Spleen (tissue), 11 donors: ENCODE measurements at regions not wholly inside any gene's neighbourhood (a gene's known extent, or its start where the extent isn't known, plus 50 kb on each side); places are given as distances from the start of the nearest gene placed in this dataset.

Source experiments
- DNase-seq: peaks from one replicate; pipeline ENCODE4 v3.0.0-alpha.2; 2020
- H3K27ac ChIP-seq, 8 donors: fragments of 200-600 bp; sonication (generic) in 7 of 8; 1 replicate in 4 of 8; 2 replicates in 4 of 8; pipeline versions ENCODE4 v1.5.0 to v1.8.0; 2016 to 2021; ENCODE audit warnings: inconsistent platforms in 4 of 8, mild to moderate bottlenecking in 4 of 8, moderate library complexity in 1 of 8
- H3K27me3 ChIP-seq, 7 donors: fragments of 200-600 bp; sonication (generic) in 6 of 7; replicated peaks in 1 of 7; 1 replicate in 4 of 7; 2 replicates in 3 of 7; pipeline versions ENCODE4 v1.5.0 to v1.8.0; 2016 to 2021; ENCODE audit warnings: inconsistent platforms in 3 of 7, mild to moderate bottlenecking in 1 of 7
- H3K36me3 ChIP-seq, 6 donors: fragments of 200-600 bp; sonication (generic) in 5 of 6; 1 replicate in 4 of 6; 2 replicates in 2 of 6; pipeline versions ENCODE4 v1.5.0 to v1.8.0; 2016 to 2021; ENCODE audit warnings: inconsistent platforms in 2 of 6
- H3K4me1 ChIP-seq, 6 donors: fragments of 200-600 bp; sonication (generic) in 5 of 6; 1 replicate in 3 of 6; 2 replicates in 3 of 6; pipeline versions ENCODE4 v1.5.0 to v1.8.0; 2016 to 2021; ENCODE audit warnings: inconsistent platforms in 3 of 6
- H3K4me3 ChIP-seq, 8 donors: fragments of 200-600 bp; sonication (generic) in 7 of 8; 1 replicate in 4 of 8; 2 replicates in 4 of 8; pipeline versions ENCODE4 v1.5.0 to v1.8.0; 2016 to 2021; ENCODE audit warnings: inconsistent platforms in 4 of 8, mild to moderate bottlenecking in 4 of 8, moderate library complexity in 2 of 8
- H3K9me3 ChIP-seq, 8 donors: fragments of 200-600 bp; sonication (generic) in 7 of 8; 1 replicate in 4 of 8; 2 replicates in 4 of 8; pipeline versions ENCODE4 v1.5.0 to v1.8.0; 2016 to 2021; ENCODE audit warnings: inconsistent platforms in 4 of 8
- POLR2A ChIP-seq, 3 donors: fragments of 450-650 bp; IDR thresholded peaks; one replicate each; pipeline ENCODE4 v1.5.1; 2017; ENCODE audit warnings: antibody characterized with exemption in 3 of 3, mild to moderate bottlenecking in 1 of 3
- POLR2AphosphoS5 ChIP-seq, 3 donors: sonication (generic); formaldehyde crosslinking; IDR thresholded peaks; one replicate each; pipeline ENCODE4 v1.5.1; 2017; ENCODE audit warnings: antibody characterized with exemption in 3 of 3
- WGBS, 5 donors: extraction: QIAGEN DNeasy Blood & Tissue Kit in 3 of 5; methylation state at CpG; one replicate each; pipeline versions ENCODE4 v1.1.5 to v1.1.7; 2013 to 2018; 5-methylcytosine and 5-hydroxymethylcytosine counted together
- intact Hi-C: fragments of 100-400 bp; cut with DNase I; formaldehyde crosslinking; loops from one replicate; pipeline ENCODE4 v1.15.0; 2023; ENCODE audit warnings: low total_unique reads
- TF ChIP-seq, protein P1 (sequence below), 11 experiments: fragments of 200-600 bp in 7 of 11; fragments of 450-650 bp in 4 of 11; sonication (generic) in 4 of 11; IDR thresholded peaks in 8 of 11; conservative IDR thresholded peaks in 3 of 11; 1 replicate in 7 of 11; 2 replicates in 4 of 11; pipeline versions ENCODE4 v1.4.0 to v1.8.0; 2016 to 2021; ENCODE audit warnings: antibody characterized with exemption in 11 of 11, inconsistent platforms in 4 of 11, mild to moderate bottlenecking in 1 of 11
- donor health status: healthy with polysubstance abuse.
- donor health status: DM: no; HTN: no; CAD: no; lungs with moderate emphysema.
- donor health status: DM: no; HTN: no; CAD: no.
- donor health status: Bipolar disorder and iron deficiency.
- donor health status: healthy.
- donor health status: DM: no; HTN: no; CAD: no.
- donor health status: DM: yes; HTN: yes; CAD: no.

DNA sequence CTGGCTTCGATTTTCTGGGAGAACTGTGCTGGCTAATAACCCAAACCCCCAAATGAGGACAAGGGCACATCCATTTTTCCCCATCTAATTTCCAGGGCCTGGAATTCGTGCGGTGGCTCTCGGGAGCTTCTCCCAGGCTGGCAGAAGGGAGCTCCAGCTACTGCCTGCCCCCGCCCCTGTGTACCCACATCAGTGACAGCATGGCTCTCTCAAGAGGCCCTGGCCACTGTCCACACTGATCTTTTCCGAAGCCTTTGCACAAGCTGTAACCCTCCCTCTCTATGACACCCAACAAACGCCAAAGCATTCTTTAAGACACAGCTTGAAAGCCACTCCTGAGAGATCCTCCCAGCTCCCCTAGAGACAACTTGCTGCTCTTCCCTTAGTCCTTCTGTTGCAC is 73.1 kb downstream of the ZIC5 start:
- intact Hi-C loops: no loop called here
- Histone ChIP-seq H3K4me1 (peaks cover 0 to 23% (median 14%) of the 10 kb centered on the region in 6 donors), H3K4me3 (no peak overlapping the region), H3K9me3 (no peaks in the 10 kb centered on the region), H3K36me3 (no peaks in the 10 kb centered on the region), H3K27ac (no peak overlapping the region), H3K27me3 (peaks cover 0 to 82% (median 36%) of the 10 kb centered on the region in 7 donors)
- DNase-seq: no peak
- WGBS, 5 donors: 79 to 90% (median 85%) methylated on average over 7 of the region's 7 CpGs
- TF ChIP-seq POLR2AphosphoS5 (IDR thresholded peaks at IDR 0.05) (no peak), POLR2A (IDR thresholded peaks at IDR 0.05) (no peak)
- TF ChIP-seq, protein P1, sequence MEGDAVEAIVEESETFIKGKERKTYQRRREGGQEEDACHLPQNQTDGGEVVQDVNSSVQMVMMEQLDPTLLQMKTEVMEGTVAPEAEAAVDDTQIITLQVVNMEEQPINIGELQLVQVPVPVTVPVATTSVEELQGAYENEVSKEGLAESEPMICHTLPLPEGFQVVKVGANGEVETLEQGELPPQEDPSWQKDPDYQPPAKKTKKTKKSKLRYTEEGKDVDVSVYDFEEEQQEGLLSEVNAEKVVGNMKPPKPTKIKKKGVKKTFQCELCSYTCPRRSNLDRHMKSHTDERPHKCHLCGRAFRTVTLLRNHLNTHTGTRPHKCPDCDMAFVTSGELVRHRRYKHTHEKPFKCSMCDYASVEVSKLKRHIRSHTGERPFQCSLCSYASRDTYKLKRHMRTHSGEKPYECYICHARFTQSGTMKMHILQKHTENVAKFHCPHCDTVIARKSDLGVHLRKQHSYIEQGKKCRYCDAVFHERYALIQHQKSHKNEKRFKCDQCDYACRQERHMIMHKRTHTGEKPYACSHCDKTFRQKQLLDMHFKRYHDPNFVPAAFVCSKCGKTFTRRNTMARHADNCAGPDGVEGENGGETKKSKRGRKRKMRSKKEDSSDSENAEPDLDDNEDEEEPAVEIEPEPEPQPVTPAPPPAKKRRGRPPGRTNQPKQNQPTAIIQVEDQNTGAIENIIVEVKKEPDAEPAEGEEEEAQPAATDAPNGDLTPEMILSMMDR (IDR thresholded peaks at IDR 0.05 in 8 of 11, conservative IDR thresholded peaks at IDR 0.05 in 3 of 11): no peak

DNA sequence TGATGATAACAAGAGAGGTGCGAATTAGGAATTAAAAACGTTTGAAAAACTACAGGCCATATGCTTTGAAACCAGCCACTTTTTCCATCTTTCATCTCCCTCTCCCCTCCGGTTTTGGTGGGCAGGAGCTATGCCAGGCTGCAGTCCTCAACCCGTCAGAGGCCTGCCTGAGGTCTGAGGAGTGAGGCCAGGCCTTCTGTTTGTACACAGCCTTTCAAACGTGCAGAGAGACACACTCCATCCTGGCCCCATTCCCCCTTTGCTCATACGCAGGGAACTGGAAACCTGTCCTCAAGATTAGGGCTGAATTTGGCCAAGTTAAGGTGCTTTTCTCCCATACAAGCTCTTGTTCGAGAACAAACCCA is 74.5 kb downstream of the ZIC5 start:
- intact Hi-C loops: no loop called here
- TF ChIP-seq POLR2A (IDR thresholded peaks at IDR 0.05) (no peak), POLR2AphosphoS5 (IDR thresholded peaks at IDR 0.05) (no peak)
- TF ChIP-seq, protein P1 (IDR thresholded peaks at IDR 0.05 in 8 of 11, conservative IDR thresholded peaks at IDR 0.05 in 3 of 11): no peak
- peaks cover 0 to 23% (median 14%) of the 10 kb centered on the region in 6 donors for H3K4me1 ChIP-seq
- H3K4me3 ChIP-seq: no peak overlapping the region
- peaks cover 0 to 83% (median 36%) of the 10 kb centered on the region in 7 donors for H3K27me3 ChIP-seq
- H3K36me3 ChIP-seq: no peaks in the 10 kb centered on the region
- H3K27ac ChIP-seq: no peak overlapping the region
- 81 to 91% (median 85%) methylated on average over 7 of the region's 7 CpGs for WGBS, 5 donors
- no peaks in the 10 kb centered on the region for H3K9me3 ChIP-seq
- no peak for DNase-seq

DNA sequence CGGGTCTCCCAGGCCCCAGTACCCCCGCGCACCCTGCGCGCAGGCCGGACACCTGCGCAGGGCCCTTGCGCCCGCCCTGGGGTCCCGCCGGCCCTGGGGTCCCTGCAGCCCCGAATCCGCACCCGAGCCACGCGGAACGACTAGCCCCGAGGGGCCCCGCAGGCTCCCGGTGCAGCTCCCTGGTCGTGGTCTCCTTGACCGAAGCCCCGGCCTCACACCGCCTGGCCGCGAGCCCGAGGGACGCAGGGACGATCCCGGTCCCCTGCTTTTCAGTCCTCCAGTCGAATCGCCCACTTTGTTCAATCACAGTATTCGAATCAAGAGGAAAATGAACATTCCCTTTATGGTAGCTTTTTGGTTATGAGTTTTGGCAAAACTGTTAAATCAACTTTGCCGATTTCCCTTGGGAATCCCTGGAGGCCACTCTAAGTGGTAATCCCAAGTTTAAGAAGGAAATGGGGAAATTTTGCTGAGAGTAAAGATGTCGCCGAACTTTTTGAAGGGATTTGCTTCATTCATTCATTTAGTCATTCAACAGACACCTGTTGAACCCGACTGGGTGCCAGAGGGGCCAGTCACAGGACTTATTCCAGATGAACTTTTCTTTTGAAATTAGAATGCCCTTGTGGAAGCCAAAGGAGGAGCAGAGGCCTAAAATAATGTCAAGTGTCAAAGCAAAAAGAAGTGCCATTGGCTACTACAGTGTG is 75.0 kb downstream of the ZIC5 start:
- peaks cover 0 to 83% (median 36%) of the 10 kb centered on the region in 7 donors for H3K27me3 ChIP-seq
- DNase-seq: no peak
- peaks cover 0 to 23% (median 14%) of the 10 kb centered on the region in 6 donors for H3K4me1 ChIP-seq
- no peak for TF ChIP-seq POLR2AphosphoS5 (IDR thresholded peaks at IDR 0.05)
- no peak for TF ChIP-seq POLR2A (IDR thresholded peaks at IDR 0.05)
- TF ChIP-seq, protein P1 (IDR thresholded peaks at IDR 0.05 in 8 of 11, conservative IDR thresholded peaks at IDR 0.05 in 3 of 11): no peak
- H3K27ac ChIP-seq: no peak overlapping the region
- H3K4me3 ChIP-seq: peak overlapping the region in 5 of 8 donors; percentile 33 to 65 (median 37)
- intact Hi-C loops: no loop called here
- WGBS, 5 donors: 58 to 77% (median 68%) methylated on average over 28 to 37 of the region's 37 CpGs
- no peaks in the 10 kb centered on the region for H3K9me3 ChIP-seq
- H3K36me3 ChIP-seq: no peaks in the 10 kb centered on the region

DNA sequence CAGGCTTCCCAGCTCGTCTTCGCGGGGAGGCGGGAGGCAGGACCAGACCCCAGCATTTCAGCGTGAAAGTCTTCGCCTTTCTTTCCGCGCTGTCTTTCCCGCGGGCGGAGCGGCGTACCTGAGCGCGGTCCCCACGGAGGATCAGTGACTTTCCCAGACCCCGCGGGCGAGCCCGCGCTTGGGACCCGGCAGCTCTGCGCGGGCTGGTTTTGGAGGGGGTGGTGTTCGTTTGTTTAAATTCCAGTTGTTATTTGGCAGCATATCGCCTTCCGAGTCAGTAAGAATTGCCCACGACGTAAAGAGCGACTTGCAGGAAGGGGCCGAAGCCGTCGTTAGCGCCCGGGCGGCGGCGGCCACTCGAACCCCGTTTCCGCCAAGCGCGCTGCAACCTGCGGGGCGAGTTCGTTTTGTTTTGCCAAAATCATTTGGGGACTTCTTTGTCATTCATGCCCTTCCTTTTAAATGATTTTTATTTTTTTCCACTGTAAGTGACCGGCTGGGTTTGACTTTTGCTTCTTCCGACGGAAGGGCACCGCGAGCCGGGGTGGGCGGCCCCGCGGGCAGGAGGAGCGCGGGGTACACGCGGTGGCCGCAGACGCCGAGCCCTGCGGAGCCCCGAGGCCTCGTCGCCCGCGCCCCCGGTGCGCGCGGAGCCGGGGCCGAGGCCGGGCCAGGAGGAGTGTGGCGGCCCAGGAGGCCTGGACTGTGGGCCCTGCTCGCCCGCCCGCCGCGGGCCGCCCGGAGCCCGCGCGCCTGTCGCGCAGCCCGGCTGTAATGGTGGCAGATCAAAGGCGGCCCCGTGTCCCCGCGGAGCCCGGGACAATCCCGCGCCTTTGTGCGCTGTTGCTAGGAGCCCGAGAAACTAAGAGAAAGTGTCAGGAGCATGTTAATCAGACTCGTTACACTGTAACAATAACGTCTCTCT is 75.9 kb downstream of the ZIC5 start:
- H3K4me1 ChIP-seq: peaks cover 0 to 23% (median 14%) of the 10 kb centered on the region in 6 donors
- peaks cover 0 to 79% (median 36%) of the 10 kb centered on the region in 7 donors for H3K27me3 ChIP-seq
- H3K27ac ChIP-seq: no peak overlapping the region
- TF ChIP-seq POLR2A (IDR thresholded peaks at IDR 0.05): no peak
- peak in 2 of 3 donors; percentile 9 to 57 for TF ChIP-seq POLR2AphosphoS5 (IDR thresholded peaks at IDR 0.05)
- no peaks in the 10 kb centered on the region for H3K9me3 ChIP-seq
- no peak for DNase-seq
- intact Hi-C loops: no loop called here
- 4 to 8% (median 5%) methylated on average over 56 to 100 of the region's 100 CpGs for WGBS, 5 donors
- H3K36me3 ChIP-seq: no peaks in the 10 kb centered on the region
- peak overlapping the region; percentile 21 to 65 (median 36) for H3K4me3 ChIP-seq
